CD14-positive monocyte (primary cell): ENCODE measurements at regions not wholly inside any gene's neighbourhood (a gene's known extent, or its start where the extent isn't known, plus 50 kb on each side); places are given as distances from the start of the nearest gene placed in this dataset.

Source experiments
- DNase-seq, 3 donors: peaks; one replicate each; pipeline ENCODE4 v3.0.0-alpha.2; 2011 to 2022
- H2AFZ ChIP-seq: 2 replicates; pipeline ENCODE4 v1.6.0; 2012; ENCODE audit warnings: mild to moderate bottlenecking, low read depth, low read length, inconsistent platforms; ENCODE audit not compliant: insufficient read depth, poor library complexity, severe bottlenecking
- H3K27ac ChIP-seq, 2 donors: 1 replicate in 1 of 2; 2 replicates in 1 of 2; pipeline ENCODE4 v1.5.1; 2012 to 2013; ENCODE audit warnings: low read length in 2 of 2, control low read depth in 1 of 2, inconsistent platforms in 1 of 2, low read depth in 1 of 2, mild to moderate bottlenecking in 1 of 2
- H3K27me3 ChIP-seq, 2 donors: one replicate each; pipeline versions ENCODE4 v1.6.0 to v1.6.1; 2011 to 2013; ENCODE audit warnings: low read length in 2 of 2; ENCODE audit not compliant: control insufficient read depth in 2 of 2, insufficient read depth in 2 of 2
- H3K36me3 ChIP-seq, 2 donors: replicated peaks in 1 of 2; 1 replicate in 1 of 2; 2 replicates in 1 of 2; pipeline versions ENCODE4 v1.5.1 to v1.6.1; 2012 to 2013; ENCODE audit warnings: low read length in 2 of 2, control low read depth in 1 of 2, inconsistent platforms in 1 of 2, mild to moderate bottlenecking in 1 of 2; ENCODE audit not compliant: insufficient read depth in 2 of 2, control insufficient read depth in 1 of 2
- H3K4me1 ChIP-seq, 2 donors: 1 replicate in 1 of 2; 2 replicates in 1 of 2; pipeline versions ENCODE4 v1.5.1 to v1.6.1; 2012 to 2013; ENCODE audit warnings: low read length in 2 of 2, control low read depth in 1 of 2, inconsistent platforms in 1 of 2, mild to moderate bottlenecking in 1 of 2, moderate library complexity in 1 of 2; ENCODE audit not compliant: insufficient read depth in 2 of 2, control insufficient read depth in 1 of 2
- H3K4me2 ChIP-seq: replicated peaks from 2 replicates; pipeline ENCODE3; 2012; ENCODE audit warnings: low read length, moderate library complexity, mild to moderate bottlenecking; ENCODE audit not compliant: poor library complexity, severe bottlenecking; ENCODE audit errors: extremely low read depth
- H3K4me3 ChIP-seq, 3 experiments: fragments of 200-600 bp in 1 of 3; sonication (generic) in 1 of 3; replicated peaks in 1 of 3; 1 replicate in 2 of 3; 2 replicates in 1 of 3; pipeline ENCODE4 v1.5.1; 2011 to 2013; ENCODE audit warnings: low read length in 3 of 3, mild to moderate bottlenecking in 3 of 3, control low read depth in 2 of 3, low read depth in 2 of 3, inconsistent platforms in 1 of 3, moderate library complexity in 1 of 3
- H3K79me2 ChIP-seq: 2 replicates; pipeline ENCODE4 v1.6.0; 2012; ENCODE audit warnings: mild to moderate bottlenecking, control low read depth, inconsistent platforms, low read length, moderate library complexity; ENCODE audit not compliant: insufficient read depth
- H3K9ac ChIP-seq: 2 replicates; pipeline ENCODE4 v1.6.0; 2017; ENCODE audit warnings: low read length, mild to moderate bottlenecking; ENCODE audit not compliant: insufficient read depth, poor library complexity, severe bottlenecking
- H3K9me3 ChIP-seq, 2 donors: replicated peaks in 1 of 2; 1 replicate in 1 of 2; 2 replicates in 1 of 2; pipeline versions ENCODE4 v1.5.1 to v1.6.1; 2012 to 2013; ENCODE audit warnings: low read length in 2 of 2, control low read depth in 1 of 2; ENCODE audit not compliant: control insufficient read depth in 1 of 2, insufficient read depth in 1 of 2
- H4K20me1 ChIP-seq: 2 replicates; pipeline ENCODE4 v1.6.0; 2012; ENCODE audit warnings: mild to moderate bottlenecking, low read length, control low read depth, moderate library complexity; ENCODE audit not compliant: insufficient read depth
- H3K27ac Mint-ChIP-seq, 7 donors: one replicate each; pipeline ENCODE4 v1.8.0; 2020; ENCODE audit warnings: mild to moderate bottlenecking in 7 of 7, mixed read lengths in 7 of 7, moderate library complexity in 6 of 7, inconsistent platforms in 2 of 7
- H3K27me3 Mint-ChIP-seq, 3 donors: one replicate each; pipeline ENCODE4 v1.8.0; 2021 to 2022; ENCODE audit warnings: low read depth in 3 of 3, mild to moderate bottlenecking in 3 of 3, mixed read lengths in 3 of 3, moderate library complexity in 3 of 3, inconsistent platforms in 1 of 3
- H3K36me3 Mint-ChIP-seq, 2 donors: one replicate each; pipeline ENCODE4 v1.8.0; 2020; ENCODE audit warnings: mixed read lengths in 2 of 2, inconsistent platforms in 1 of 2, mild to moderate bottlenecking in 1 of 2
- H3K4me1 Mint-ChIP-seq: one replicate; pipeline ENCODE4 v1.8.0; 2020; ENCODE audit warnings: mild to moderate bottlenecking, mixed read lengths
- H3K4me3 Mint-ChIP-seq, 2 donors: one replicate each; pipeline ENCODE4 v1.8.0; 2020; ENCODE audit warnings: mild to moderate bottlenecking in 2 of 2, mixed read lengths in 2 of 2, moderate library complexity in 1 of 2
- H3K9me3 Mint-ChIP-seq, 7 donors: one replicate each; pipeline ENCODE4 v1.8.0; 2020 to 2022; ENCODE audit warnings: mixed read lengths in 7 of 7, mild to moderate bottlenecking in 6 of 7, moderate library complexity in 6 of 7, inconsistent platforms in 2 of 7
- WGBS: methylation state at CpG from one replicate; pipeline ENCODE4 v1.1.5; 2013; ENCODE audit warnings: missing lambda C conversion rate; ENCODE audit not compliant: insufficient coverage; 5-methylcytosine and 5-hydroxymethylcytosine counted together
- intact Hi-C, 2 donors: fragments of 100-400 bp; cut with micrococcal nuclease; formaldehyde crosslinking; loops; one replicate each; pipeline versions ENCODE4 v1.15.0 to v1.15.1; 2023
- TF ChIP-seq, protein P1 (sequence below): fragments of 200-600 bp; IDR thresholded peaks from one replicate; pipeline ENCODE4 v1.8.0; 2022; ENCODE audit warnings: antibody characterized with exemption, mild to moderate bottlenecking

DNA sequence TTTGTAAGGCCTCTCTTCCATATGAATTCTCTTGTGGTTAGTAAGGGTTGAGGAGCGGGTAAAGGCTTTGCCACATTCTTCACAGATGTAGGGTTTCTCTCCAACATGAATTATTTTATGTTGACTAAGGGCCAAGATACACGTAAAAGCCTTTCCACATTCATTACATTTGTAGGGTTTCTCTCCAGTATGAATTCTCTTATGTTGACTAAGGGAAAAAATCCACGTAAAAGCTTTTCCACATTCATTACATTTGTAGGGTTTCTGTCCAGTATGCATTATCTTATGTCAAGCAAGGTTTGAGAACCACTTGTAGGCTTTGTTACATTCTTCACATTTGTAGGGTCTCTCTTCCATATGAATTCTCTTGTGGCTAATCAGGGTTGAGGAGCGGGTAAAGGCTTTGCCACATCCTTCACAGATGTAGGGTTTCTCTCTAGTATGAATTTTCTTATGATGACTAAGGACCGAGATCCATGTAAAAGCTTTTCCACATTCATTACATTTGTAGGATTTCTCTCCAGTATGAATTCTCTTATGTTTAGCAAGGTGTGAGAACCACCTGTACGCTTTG is 493.0 kb downstream of the ZNF479 start:
- Histone ChIP-seq H3K9ac (no peak overlapping the region), H3K36me3 (no peaks in the 10 kb centered on the region), H3K9me3 (peaks cover 42 to 87% of the 10 kb centered on the region in 2 donors), H3K4me3 (peak overlapping the region in 1 of 3 experiments; percentile 28), H2AFZ (no peak overlapping the region), H3K27ac (no peak overlapping the region), H3K27me3 (no peaks in the 10 kb centered on the region), H3K4me1 (no peaks in the 10 kb centered on the region), H3K79me2 (no peaks in the 10 kb centered on the region), H4K20me1 (no peaks in the 10 kb centered on the region), H3K4me2 (no peak overlapping the region)
- peaks cover 37 to 67% (median 52%) of the 10 kb centered on the region in 7 donors for H3K9me3 Mint-ChIP-seq
- no peak overlapping the region for H3K4me3 Mint-ChIP-seq
- peaks cover 0 to 2% (median 0%) of the 10 kb centered on the region in 3 donors for H3K27me3 Mint-ChIP-seq
- no peak overlapping the region for H3K27ac Mint-ChIP-seq
- TF ChIP-seq, protein P1, sequence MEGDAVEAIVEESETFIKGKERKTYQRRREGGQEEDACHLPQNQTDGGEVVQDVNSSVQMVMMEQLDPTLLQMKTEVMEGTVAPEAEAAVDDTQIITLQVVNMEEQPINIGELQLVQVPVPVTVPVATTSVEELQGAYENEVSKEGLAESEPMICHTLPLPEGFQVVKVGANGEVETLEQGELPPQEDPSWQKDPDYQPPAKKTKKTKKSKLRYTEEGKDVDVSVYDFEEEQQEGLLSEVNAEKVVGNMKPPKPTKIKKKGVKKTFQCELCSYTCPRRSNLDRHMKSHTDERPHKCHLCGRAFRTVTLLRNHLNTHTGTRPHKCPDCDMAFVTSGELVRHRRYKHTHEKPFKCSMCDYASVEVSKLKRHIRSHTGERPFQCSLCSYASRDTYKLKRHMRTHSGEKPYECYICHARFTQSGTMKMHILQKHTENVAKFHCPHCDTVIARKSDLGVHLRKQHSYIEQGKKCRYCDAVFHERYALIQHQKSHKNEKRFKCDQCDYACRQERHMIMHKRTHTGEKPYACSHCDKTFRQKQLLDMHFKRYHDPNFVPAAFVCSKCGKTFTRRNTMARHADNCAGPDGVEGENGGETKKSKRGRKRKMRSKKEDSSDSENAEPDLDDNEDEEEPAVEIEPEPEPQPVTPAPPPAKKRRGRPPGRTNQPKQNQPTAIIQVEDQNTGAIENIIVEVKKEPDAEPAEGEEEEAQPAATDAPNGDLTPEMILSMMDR: no peak
- no peak for DNase-seq
- no peaks in the 10 kb centered on the region for H3K4me1 Mint-ChIP-seq
- H3K36me3 Mint-ChIP-seq: no peaks in the 10 kb centered on the region
- intact Hi-C loops: no loop called here
- WGBS: no CpG with 5 or more reads among the region's 6 CpGs

DNA sequence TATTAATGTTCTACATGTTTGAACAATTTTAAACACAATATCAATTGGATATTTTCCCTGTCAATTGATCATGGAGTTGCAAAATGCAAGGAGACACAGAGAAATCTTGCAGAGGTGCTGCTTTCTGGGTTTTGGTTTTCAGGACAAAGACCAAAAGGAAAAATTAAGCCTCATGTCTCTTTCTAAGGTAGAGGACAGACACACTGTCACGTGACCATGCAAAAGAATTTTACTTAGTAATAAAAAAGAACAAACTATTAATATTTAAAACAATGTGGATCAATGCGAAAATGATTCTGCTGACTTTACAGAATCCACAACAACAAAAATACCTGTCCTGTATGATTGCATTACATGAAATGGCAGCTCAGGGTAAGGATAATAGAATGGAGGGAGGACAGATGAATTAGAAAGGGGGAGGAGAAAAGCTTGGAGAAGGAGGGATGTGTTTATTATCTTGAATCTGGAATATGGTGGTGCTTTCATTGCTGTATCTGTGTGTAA is 493.7 kb upstream of the NUPR2 start:
- Histone ChIP-seq H3K27me3 (no peaks in the 10 kb centered on the region), H3K27ac (no peak overlapping the region), H3K4me2 (no peak overlapping the region), H4K20me1 (no peaks in the 10 kb centered on the region), H2AFZ (no peak overlapping the region), H3K9me3 (peaks cover 57 to 81% of the 10 kb centered on the region in 2 donors), H3K4me1 (no peaks in the 10 kb centered on the region), H3K36me3 (no peaks in the 10 kb centered on the region), H3K4me3 (no peak overlapping the region), H3K79me2 (no peaks in the 10 kb centered on the region), H3K9ac (no peak overlapping the region)
- no peaks in the 10 kb centered on the region for H3K4me1 Mint-ChIP-seq
- no CpG with 5 or more reads among the region's 2 CpGs for WGBS
- no peak for DNase-seq
- H3K27me3 Mint-ChIP-seq: peaks cover 0 to 2% (median 0%) of the 10 kb centered on the region in 3 donors
- intact Hi-C loops: no loop called here
- H3K9me3 Mint-ChIP-seq: peaks cover 22 to 47% (median 37%) of the 10 kb centered on the region in 7 donors
- TF ChIP-seq, protein P1: no peak
- H3K27ac Mint-ChIP-seq: no peak overlapping the region
- no peaks in the 10 kb centered on the region for H3K36me3 Mint-ChIP-seq
- H3K4me3 Mint-ChIP-seq: no peak overlapping the region
